SK-N-MC (cell line): ENCODE measurements at regions not wholly inside any gene's neighbourhood (a gene's known extent, or its start where the extent isn't known, plus 50 kb on each side); places are given as distances from the start of the nearest gene placed in this dataset.

ENCODE experiments used
- DNase-seq: peaks from one replicate; pipeline ENCODE4 v3.0.0-alpha.2; 2011; ENCODE audit warnings: low read depth, low spot score
- H3K27ac ChIP-seq: fragments of 200-600 bp; sonication (generic); 2 replicates; pipeline ENCODE4 v1.5.1; 2016; ENCODE audit warnings: mixed run types
- H3K36me3 ChIP-seq: fragments of 200-600 bp; sonication (generic); 2 replicates; pipeline ENCODE4 v1.6.1; 2017; ENCODE audit warnings: antibody characterized with exemption, low read length, mixed read lengths; ENCODE audit not compliant: insufficient read depth
- H3K4me3 ChIP-seq: fragments of 200-600 bp; sonication (generic); 2 replicates; pipeline ENCODE4 v1.5.1; 2016
- H3K9ac ChIP-seq: fragments of 200-600 bp; sonication (generic); 2 replicates; pipeline ENCODE4 v1.8.0; 2017; ENCODE audit warnings: mixed run types, mixed read lengths; ENCODE audit not compliant: insufficient read length
- H3K9me3 ChIP-seq: fragments of 200-600 bp; sonication (generic); 2 replicates; pipeline ENCODE4 v1.6.1; 2017; ENCODE audit warnings: low read depth, mild to moderate bottlenecking, antibody characterized with exemption, low read length, moderate library complexity, mixed read lengths
- EZH2 ChIP-seq: fragments of 200-600 bp; sonication (generic); IDR thresholded peaks from one replicate; pipeline ENCODE4 v1.6.1; 2017; ENCODE audit warnings: antibody characterized with exemption
- FOXP2 ChIP-seq: optimal IDR thresholded peaks from 2 replicates; pipeline ENCODE3; 2011; ENCODE audit warnings: mild to moderate bottlenecking, moderate library complexity; ENCODE audit not compliant: insufficient read depth; ENCODE audit errors: extremely low read length, control extremely low read depth
- POLR2AphosphoS5 ChIP-seq: IDR thresholded peaks from 2 replicates; pipeline ENCODE4 v1.6.1; 2012; ENCODE audit warnings: mild to moderate bottlenecking, low read depth, low read length, borderline replicate concordance

GRCh38 chr6:12422848-12423247 lies 132.7 kb downstream of the EDN1 start:
- Histone ChIP-seq H3K36me3 (no peaks in the 10 kb centered on the region), H3K27ac (no peak overlapping the region), H3K4me3 (no peak overlapping the region), H3K9ac (no peak overlapping the region), H3K9me3 (no peaks in the 10 kb centered on the region)
- DNase-seq = no peak
- no peak for TF ChIP-seq POLR2AphosphoS5
- TF ChIP-seq FOXP2 = no peak
- TF ChIP-seq EZH2 = no peak

- no peaks in the 10 kb centered on the region for H3K36me3 ChIP-seq
- no peak overlapping the region for H3K4me3 ChIP-seq
- no peak for DNase-seq
- H3K9me3 ChIP-seq = no peaks in the 10 kb centered on the region
- no peak overlapping the region for H3K27ac ChIP-seq
- TF ChIP-seq POLR2AphosphoS5 (no peak), EZH2 (no peak), FOXP2 (no peak)
- no peak overlapping the region for H3K9ac ChIP-seq
Measured at GRCh38 chr6:12423832-12424231, 133.7 kb downstream of the EDN1 start.

- no peak overlapping the region for H3K27ac ChIP-seq
Measured at GRCh38 chr6:12426121-12426520, 136.0 kb downstream of the EDN1 start.

GRCh38 chr6:12431023-12431422 lies 140.9 kb downstream of the EDN1 start:
- Histone ChIP-seq H3K27ac (no peak overlapping the region), H3K9me3 (no peaks in the 10 kb centered on the region), H3K9ac (no peak overlapping the region), H3K4me3 (no peak overlapping the region), H3K36me3 (no peaks in the 10 kb centered on the region)
- no peak for DNase-seq
- no peak for TF ChIP-seq EZH2
- no peak for TF ChIP-seq FOXP2
- TF ChIP-seq POLR2AphosphoS5 = no peak

More at GRCh38 chr6:12426121-12426520, 136.0 kb downstream of the EDN1 start:
- TF ChIP-seq FOXP2 (no peak), POLR2AphosphoS5 (no peak), EZH2 (no peak)
- Histone ChIP-seq H3K4me3 (no peak overlapping the region), H3K9me3 (no peaks in the 10 kb centered on the region), H3K36me3 (no peaks in the 10 kb centered on the region), H3K9ac (no peak overlapping the region)
- DNase-seq = no peak

- TF ChIP-seq FOXP2 (no peak), EZH2 (no peak), POLR2AphosphoS5 (no peak)
Measured at GRCh38 chr6:12436224-12436623, 146.1 kb downstream of the EDN1 start.

GRCh38 chr6:12436683-12437082 lies 146.5 kb downstream of the EDN1 start:
- H3K27ac ChIP-seq = no peak overlapping the region
- H3K9me3 ChIP-seq = no peaks in the 10 kb centered on the region
- H3K4me3 ChIP-seq = no peak overlapping the region
- H3K36me3 ChIP-seq = no peaks in the 10 kb centered on the region
- H3K9ac ChIP-seq = no peak overlapping the region
- TF ChIP-seq FOXP2 = no peak
- no peak for TF ChIP-seq POLR2AphosphoS5
- TF ChIP-seq EZH2 = no peak
- no peak for DNase-seq

More at GRCh38 chr6:12436224-12436623, 146.1 kb downstream of the EDN1 start:
- Histone ChIP-seq H3K36me3 (no peaks in the 10 kb centered on the region), H3K27ac (no peak overlapping the region), H3K9me3 (no peaks in the 10 kb centered on the region), H3K4me3 (no peak overlapping the region), H3K9ac (no peak overlapping the region)
- no peak for DNase-seq

- Histone ChIP-seq H3K27ac (no peak overlapping the region), H3K4me3 (no peak overlapping the region), H3K9me3 (no peaks in the 10 kb centered on the region), H3K36me3 (no peaks in the 10 kb centered on the region), H3K9ac (no peak overlapping the region)
- no peak for DNase-seq
- TF ChIP-seq FOXP2 (no peak), POLR2AphosphoS5 (no peak), EZH2 (no peak)
Measured at GRCh38 chr6:12439296-12439695, 149.1 kb downstream of the EDN1 start.

GRCh38 chr6:12440981-12441380 lies 150.8 kb downstream of the EDN1 start:
- no peak overlapping the region for H3K9ac ChIP-seq
- H3K9me3 ChIP-seq = no peaks in the 10 kb centered on the region
- TF ChIP-seq FOXP2 = no peak
- H3K27ac ChIP-seq = no peak overlapping the region
- no peak for DNase-seq
- no peaks in the 10 kb centered on the region for H3K36me3 ChIP-seq
- no peak overlapping the region for H3K4me3 ChIP-seq

- H3K9ac ChIP-seq = no peak overlapping the region
- H3K36me3 ChIP-seq = no peaks in the 10 kb centered on the region
- TF ChIP-seq EZH2 (no peak), FOXP2 (no peak), POLR2AphosphoS5 (no peak)
- H3K4me3 ChIP-seq = no peak overlapping the region
- no peak overlapping the region for H3K27ac ChIP-seq
- H3K9me3 ChIP-seq = no peaks in the 10 kb centered on the region
- no peak for DNase-seq
Measured at GRCh38 chr6:12442455-12442854, 152.3 kb downstream of the EDN1 start.
